ENCODE measurements at regions not wholly inside any gene's neighbourhood (a gene's known extent, or its start where the extent isn't known, plus 50 kb on each side); places are given as distances from the start of the nearest gene placed in this dataset.

GRCh38 chr10:33037726-33038125 lies 79.7 kb upstream of the ITGB1 start:
- H3K4me1 Mint-ChIP-seq = peaks cover 40% of the 10 kb centered on the region

GRCh38 chr10:33036670-33037069 lies 78.6 kb upstream of the ITGB1 start:
- no peaks in the 10 kb centered on the region for H3K36me3 ChIP-seq (ENCODE audit: control insufficient read depth, insufficient read depth, low read length)
- peaks cover 9% of the 10 kb centered on the region for H3K9me3 ChIP-seq (ENCODE audit: control insufficient read depth, low read length)
- Mint-ChIP-seq H3K27me3 (ENCODE audit: insufficient read depth) (peaks cover 13% of the 10 kb centered on the region), H3K36me3 (ENCODE audit: low read depth) (no peaks in the 10 kb centered on the region), H3K4me1 (peaks cover 29% of the 10 kb centered on the region), H3K27ac (no peak overlapping the region), H3K4me3 (no peak overlapping the region), H3K9me3 (no peaks in the 10 kb centered on the region)
- H3K4me1 ChIP-seq (ENCODE audit: control insufficient read depth, insufficient read depth, low read length) = peaks cover 10% of the 10 kb centered on the region
- no peak overlapping the region for H3K27ac ChIP-seq (ENCODE audit: low read depth, low read length)
- H3K27me3 ChIP-seq (ENCODE audit: control insufficient read depth, insufficient read depth, low read length, poor library complexity, severe bottlenecking) = no peaks in the 10 kb centered on the region
- TF ChIP-seq, protein P1, sequence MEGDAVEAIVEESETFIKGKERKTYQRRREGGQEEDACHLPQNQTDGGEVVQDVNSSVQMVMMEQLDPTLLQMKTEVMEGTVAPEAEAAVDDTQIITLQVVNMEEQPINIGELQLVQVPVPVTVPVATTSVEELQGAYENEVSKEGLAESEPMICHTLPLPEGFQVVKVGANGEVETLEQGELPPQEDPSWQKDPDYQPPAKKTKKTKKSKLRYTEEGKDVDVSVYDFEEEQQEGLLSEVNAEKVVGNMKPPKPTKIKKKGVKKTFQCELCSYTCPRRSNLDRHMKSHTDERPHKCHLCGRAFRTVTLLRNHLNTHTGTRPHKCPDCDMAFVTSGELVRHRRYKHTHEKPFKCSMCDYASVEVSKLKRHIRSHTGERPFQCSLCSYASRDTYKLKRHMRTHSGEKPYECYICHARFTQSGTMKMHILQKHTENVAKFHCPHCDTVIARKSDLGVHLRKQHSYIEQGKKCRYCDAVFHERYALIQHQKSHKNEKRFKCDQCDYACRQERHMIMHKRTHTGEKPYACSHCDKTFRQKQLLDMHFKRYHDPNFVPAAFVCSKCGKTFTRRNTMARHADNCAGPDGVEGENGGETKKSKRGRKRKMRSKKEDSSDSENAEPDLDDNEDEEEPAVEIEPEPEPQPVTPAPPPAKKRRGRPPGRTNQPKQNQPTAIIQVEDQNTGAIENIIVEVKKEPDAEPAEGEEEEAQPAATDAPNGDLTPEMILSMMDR (conservative IDR thresholded peaks at IDR 0.05) = no peak
- DNase-seq = no peak
- H3K9ac ChIP-seq (ENCODE audit: extremely low read depth, low read length, poor library complexity, severe bottlenecking) = no peak overlapping the region
- H3K4me3 ChIP-seq (ENCODE audit: low read length) = no peak overlapping the region
- 95 to 96% methylated on average over 4 to 16 of the region's 16 CpGs for WGBS, 2 experiments (ENCODE audit: insufficient coverage in 1 of 2, insufficient read length in 1 of 2)

More at GRCh38 chr10:33037726-33038125, 79.7 kb upstream of the ITGB1 start:
- Histone ChIP-seq H3K27me3 (ENCODE audit: control insufficient read depth, insufficient read depth, low read length, poor library complexity, severe bottlenecking) (no peaks in the 10 kb centered on the region), H3K4me1 (ENCODE audit: control insufficient read depth, insufficient read depth, low read length) (peaks cover 11% of the 10 kb centered on the region), H3K9me3 (ENCODE audit: control insufficient read depth, low read length) (peaks cover 9% of the 10 kb centered on the region), H3K36me3 (ENCODE audit: control insufficient read depth, insufficient read depth, low read length) (no peaks in the 10 kb centered on the region), H3K27ac (ENCODE audit: low read depth, low read length) (no peak overlapping the region), H3K9ac (ENCODE audit: extremely low read depth, low read length, poor library complexity, severe bottlenecking) (no peak overlapping the region), H3K4me3 (ENCODE audit: low read length) (no peak overlapping the region)
- Mint-ChIP-seq H3K36me3 (ENCODE audit: low read depth) (no peaks in the 10 kb centered on the region), H3K27ac (no peak overlapping the region), H3K4me3 (no peak overlapping the region), H3K27me3 (ENCODE audit: insufficient read depth) (peaks cover 13% of the 10 kb centered on the region), H3K9me3 (no peaks in the 10 kb centered on the region)
- TF ChIP-seq, protein P1 (conservative IDR thresholded peaks at IDR 0.05) = no peak
- no peak for DNase-seq
- WGBS, 2 experiments (ENCODE audit: insufficient coverage in 1 of 2, insufficient read length in 1 of 2) = 92 to 96% methylated on average over 6 to 8 of the region's 8 CpGs

- Mint-ChIP-seq H3K4me1 (peaks cover 17% of the 10 kb centered on the region), H3K4me3 (no peak overlapping the region), H3K27me3 (ENCODE audit: insufficient read depth) (peaks cover 13% of the 10 kb centered on the region), H3K36me3 (ENCODE audit: low read depth) (no peaks in the 10 kb centered on the region), H3K9me3 (no peaks in the 10 kb centered on the region), H3K27ac (no peak overlapping the region)
- DNase-seq = no peak
- Histone ChIP-seq H3K4me1 (ENCODE audit: control insufficient read depth, insufficient read depth, low read length) (no peaks in the 10 kb centered on the region), H3K36me3 (ENCODE audit: control insufficient read depth, insufficient read depth, low read length) (no peaks in the 10 kb centered on the region), H3K27me3 (ENCODE audit: control insufficient read depth, insufficient read depth, low read length, poor library complexity, severe bottlenecking) (no peaks in the 10 kb centered on the region), H3K4me3 (ENCODE audit: low read length) (no peak overlapping the region), H3K9me3 (ENCODE audit: control insufficient read depth, low read length) (peaks cover 9% of the 10 kb centered on the region), H3K9ac (ENCODE audit: extremely low read depth, low read length, poor library complexity, severe bottlenecking) (no peak overlapping the region), H3K27ac (ENCODE audit: low read depth, low read length) (no peak overlapping the region)
- 95 to 100% methylated on average over 2 to 3 of the region's 3 CpGs for WGBS, 2 experiments (ENCODE audit: insufficient coverage in 1 of 2, insufficient read length in 1 of 2)
- TF ChIP-seq, protein P1 (conservative IDR thresholded peaks at IDR 0.05) = no peak
Observed at GRCh38 chr10:33035411-33035810, 77.4 kb upstream of the ITGB1 start.

Measured in endodermal cell (in vitro differentiated cells).